WTC11 (cell line): ENCODE measurements at regions not wholly inside any gene's neighbourhood (a gene's known extent, or its start where the extent isn't known, plus 50 kb on each side); places are given as distances from the start of the nearest gene placed in this dataset.

Source experiments
- ATAC-seq: fragments of 200-7000 bp; cut with Tn5 transposase; 2 replicates; pipeline ENCODE4 v1.10.0; 2021; ENCODE audit warnings: mild to moderate bottlenecking, moderate library complexity
- CTCF ChIA-PET: fragments of 300-600 bp; sonication (Branson Sonifier 250); formaldehyde crosslinking; loops from one replicate; lab custom pipeline; 2021; ENCODE audit warnings: antibody characterized with exemption; lab: Charles Lee
- POLR2A ChIA-PET: fragments of 350-600 bp; sonication (Branson Sonifier 250); formaldehyde crosslinking; loops from one replicate; lab custom pipeline; 2021; ENCODE audit warnings: antibody characterized with exemption; lab: Charles Lee
- DNase-seq: peaks from one replicate; pipeline ENCODE4 v3.0.0; 2021; ENCODE audit warnings: low spot score
- H3K27ac Mint-ChIP-seq: 2 replicates; pipeline ENCODE4 v1.8.0; 2021; ENCODE audit warnings: mixed read lengths
- H3K27me3 Mint-ChIP-seq: 2 replicates; pipeline ENCODE4 v1.8.0; 2021; ENCODE audit warnings: low read depth, mild to moderate bottlenecking, moderate library complexity, mixed read lengths
- H3K36me3 Mint-ChIP-seq: 2 replicates; pipeline ENCODE4 v1.8.0; 2021; ENCODE audit warnings: mixed read lengths
- H3K4me1 Mint-ChIP-seq: 2 replicates; pipeline ENCODE4 v1.8.0; 2022; ENCODE audit warnings: mixed read lengths
- H3K4me3 Mint-ChIP-seq: 2 replicates; pipeline ENCODE4 v1.8.0; 2021; ENCODE audit warnings: mild to moderate bottlenecking, moderate library complexity, mixed read lengths
- H3K9me3 Mint-ChIP-seq: 2 replicates; pipeline ENCODE4 v1.8.0; 2021; ENCODE audit warnings: mixed read lengths
- CREB1 ChIP-seq: sonication (generic); formaldehyde crosslinking; IDR thresholded peaks from 2 replicates; pipeline ENCODE4 v1.8.0; 2023; ENCODE audit warnings: mild to moderate bottlenecking, missing genetic modification reagents
- E2F5 ChIP-seq: sonication (generic); formaldehyde crosslinking; IDR thresholded peaks from 2 replicates; pipeline ENCODE4 v1.8.1; 2022; ENCODE audit warnings: mild to moderate bottlenecking, moderate library complexity, missing genetic modification reagents
- FOXP4 ChIP-seq: sonication (generic); formaldehyde crosslinking; IDR thresholded peaks from 2 replicates; pipeline ENCODE4 v1.8.0; 2022; ENCODE audit warnings: mild to moderate bottlenecking, missing genetic modification reagents
- GABPB1 ChIP-seq: sonication (generic); formaldehyde crosslinking; IDR thresholded peaks from 2 replicates; pipeline ENCODE4 v1.8.1; 2023; ENCODE audit warnings: mild to moderate bottlenecking, missing genetic modification reagents
- GTF2I ChIP-seq: fragments of 250-450 bp; sonication (Bioruptor Pico); conservative IDR thresholded peaks from 2 replicates; pipeline ENCODE4 v1.4.0; 2021; ENCODE audit warnings: mild to moderate bottlenecking
- HMGXB4 ChIP-seq: sonication (generic); formaldehyde crosslinking; IDR thresholded peaks from 2 replicates; pipeline ENCODE4 v1.8.1; 2023; ENCODE audit warnings: mild to moderate bottlenecking, moderate library complexity, missing genetic modification reagents
- IRF1 ChIP-seq: sonication (generic); formaldehyde crosslinking; IDR thresholded peaks from 2 replicates; pipeline ENCODE4 v1.8.0; 2023; ENCODE audit warnings: missing genetic modification reagents
- KAT7 ChIP-seq: sonication (generic); formaldehyde crosslinking; IDR thresholded peaks from 2 replicates; pipeline ENCODE4 v1.8.1; 2023; ENCODE audit warnings: missing genetic modification reagents, mild to moderate bottlenecking, borderline replicate concordance
- NFATC4 ChIP-seq: fragments of 250-450 bp; sonication (Bioruptor Pico); IDR thresholded peaks from 2 replicates; pipeline ENCODE4 v1.9.0; 2021; ENCODE audit warnings: mild to moderate bottlenecking
- NR1H2 ChIP-seq: sonication (generic); formaldehyde crosslinking; IDR thresholded peaks from 2 replicates; pipeline ENCODE4 v1.9.0; 2021; ENCODE audit warnings: mild to moderate bottlenecking, moderate library complexity, missing genetic modification reagents
- RORB ChIP-seq: fragments of 250-450 bp; sonication (Bioruptor Pico); IDR thresholded peaks from 2 replicates; pipeline ENCODE4 v1.9.0; 2021; ENCODE audit warnings: mild to moderate bottlenecking
- TEAD4 ChIP-seq: sonication (generic); formaldehyde crosslinking; IDR thresholded peaks from 2 replicates; pipeline ENCODE4 v1.8.0; 2022; ENCODE audit warnings: mild to moderate bottlenecking, missing genetic modification reagents
- TP53 ChIP-seq: sonication (generic); formaldehyde crosslinking; IDR thresholded peaks from 2 replicates; pipeline ENCODE4 v1.8.1; 2023; ENCODE audit warnings: mild to moderate bottlenecking, missing genetic modification reagents
- USF1 ChIP-seq: sonication (generic); formaldehyde crosslinking; IDR thresholded peaks from 2 replicates; pipeline ENCODE4 v1.8.0; 2022; ENCODE audit warnings: mild to moderate bottlenecking, missing genetic modification reagents
- ZBTB21 ChIP-seq: sonication (generic); formaldehyde crosslinking; IDR thresholded peaks from 2 replicates; pipeline ENCODE4 v1.8.1; 2023; ENCODE audit warnings: mild to moderate bottlenecking, missing genetic modification reagents, borderline replicate concordance
- ZNF138 ChIP-seq: sonication (generic); formaldehyde crosslinking; conservative IDR thresholded peaks from 2 replicates; pipeline ENCODE4 v1.8.1; 2022; ENCODE audit warnings: mild to moderate bottlenecking, moderate library complexity, missing genetic modification reagents
- ZNF232 ChIP-seq: sonication (generic); formaldehyde crosslinking; IDR thresholded peaks from 2 replicates; pipeline ENCODE4 v1.8.0; 2022; ENCODE audit warnings: mild to moderate bottlenecking, missing genetic modification reagents
- ZNF263 ChIP-seq: sonication (generic); formaldehyde crosslinking; IDR thresholded peaks from 2 replicates; pipeline ENCODE4 v1.8.1; 2022; ENCODE audit warnings: low read depth, mild to moderate bottlenecking, moderate library complexity, missing genetic modification reagents
- ZNF425 ChIP-seq: fragments of 250-450 bp; sonication (Bioruptor Pico); conservative IDR thresholded peaks from 2 replicates; pipeline ENCODE4 v1.9.0; 2021; ENCODE audit warnings: mild to moderate bottlenecking

DNA sequence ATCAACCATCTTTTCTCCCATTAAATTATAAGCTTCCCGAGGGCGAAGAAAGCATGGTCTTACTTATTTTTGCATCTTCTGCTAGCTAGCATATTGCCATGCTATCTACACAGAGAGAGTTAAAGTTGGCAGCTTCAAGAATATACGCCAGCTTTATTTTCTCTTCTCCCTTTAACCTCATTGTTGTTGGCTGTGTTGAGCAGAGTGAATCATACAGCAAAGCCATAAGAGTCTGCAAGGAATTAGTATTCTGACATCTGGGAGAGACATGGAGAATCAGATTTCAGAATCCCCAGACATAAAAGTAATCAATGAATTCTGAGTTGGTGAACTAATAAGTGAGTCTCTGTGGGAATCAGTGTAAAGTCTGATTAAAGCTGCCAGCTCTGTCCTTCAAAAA, 649.6 kb upstream of the PTBP2 start:
- Mint-ChIP-seq H3K27ac (no peak overlapping the region), H3K9me3 (no peaks in the 10 kb centered on the region), H3K4me1 (no peaks in the 10 kb centered on the region; the same call in 1 of the 2 replicates), H3K27me3 (no peaks in the 10 kb centered on the region), H3K36me3 (no peaks in the 10 kb centered on the region), H3K4me3 (no peak overlapping the region)
- TF ChIP-seq KAT7: no peak
- TF ChIP-seq GABPB1 (CRISPR knock-in tag): no peak
- TF ChIP-seq ZNF138 (CRISPR knock-in tag): no peak
- no peak for TF ChIP-seq NFATC4 (CRISPR knock-in tag)
- TF ChIP-seq GTF2I (CRISPR knock-in tag): no peak
- no peak for TF ChIP-seq HMGXB4 (CRISPR knock-in tag)
- TF ChIP-seq RORB (CRISPR knock-in tag): no peak
- TF ChIP-seq FOXP4 (CRISPR knock-in tag): no peak
- no peak for TF ChIP-seq TP53 (CRISPR knock-in tag)
- no peak for TF ChIP-seq USF1 (CRISPR knock-in tag)
- no peak for TF ChIP-seq CREB1 (CRISPR knock-in tag)
- TF ChIP-seq ZNF232 (CRISPR knock-in tag): no peak
- no peak for TF ChIP-seq E2F5 (CRISPR knock-in tag)
- ChIA-PET POLR2A (no interaction called here), CTCF (no interaction called here)
- ATAC-seq: no peak
- no peak for DNase-seq

DNA sequence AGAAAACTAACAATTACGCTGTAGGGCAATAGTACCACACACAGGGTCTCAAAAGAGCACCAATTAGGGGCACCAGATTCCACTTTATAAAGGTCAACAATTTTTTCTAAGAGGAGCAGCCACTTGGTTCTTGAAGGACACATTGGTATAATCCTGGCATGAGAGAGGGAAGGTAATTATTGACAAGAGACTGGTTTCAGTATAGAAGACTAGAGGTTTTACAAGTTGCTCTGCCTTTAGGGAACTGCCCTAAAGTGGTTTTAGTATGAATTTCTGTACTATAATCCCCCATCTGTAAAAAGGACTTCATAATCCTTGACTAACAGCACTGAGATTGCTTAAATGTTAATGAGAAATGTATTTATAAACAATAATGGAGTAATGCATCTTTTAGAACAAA, 648.5 kb upstream of the PTBP2 start:
- Mint-ChIP-seq H3K9me3 (no peaks in the 10 kb centered on the region), H3K27me3 (no peaks in the 10 kb centered on the region), H3K36me3 (no peaks in the 10 kb centered on the region), H3K27ac (no peak overlapping the region), H3K4me3 (no peak overlapping the region), H3K4me1 (no peaks in the 10 kb centered on the region; the same call in 1 of the 2 replicates)
- TF ChIP-seq ZNF263: no peak
- no peak for TF ChIP-seq FOXP4 (CRISPR knock-in tag)
- TF ChIP-seq RORB (CRISPR knock-in tag): no peak
- no peak for TF ChIP-seq TEAD4 (CRISPR knock-in tag)
- no peak for TF ChIP-seq USF1 (CRISPR knock-in tag)
- no peak for TF ChIP-seq ZBTB21 (CRISPR knock-in tag)
- TF ChIP-seq IRF1 (CRISPR knock-in tag): no peak
- TF ChIP-seq NR1H2: no peak
- TF ChIP-seq ZNF425 (CRISPR knock-in tag): no peak
- no peak for DNase-seq
- CTCF ChIA-PET: no interaction called here
- POLR2A ChIA-PET: no interaction called here
- no peak for ATAC-seq
